ENCODE measurements at regions not wholly inside any gene's neighbourhood (a gene's known extent, or its start where the extent isn't known, plus 50 kb on each side); places are given as distances from the start of the nearest gene placed in this dataset.
"Not testable (repeated sequence)": the region's sequence is repeated elsewhere in the genome, so short reads cannot be mapped to it uniquely, and the experiment has no call there.

DNA sequence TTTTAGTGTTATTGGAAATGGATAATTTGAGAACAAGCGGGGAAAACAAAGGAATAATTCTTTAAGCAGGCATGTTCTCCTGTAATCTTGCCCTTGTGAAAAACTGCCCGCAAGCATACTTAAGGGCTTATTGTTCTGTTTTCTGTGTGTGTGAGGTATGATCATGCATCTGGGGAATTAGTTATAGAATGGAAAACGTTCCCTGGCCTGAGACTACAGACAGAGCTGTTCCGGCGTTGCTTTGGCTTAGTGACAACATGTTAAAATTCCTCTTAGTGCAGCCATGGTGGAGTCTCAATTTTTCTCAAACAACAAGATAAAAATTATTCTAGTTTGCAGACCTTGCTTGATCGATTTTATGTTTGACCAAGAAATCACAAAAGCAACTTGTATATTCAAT is 560.2 kb upstream of the SPRY2 start:
- no peaks in the 10 kb centered on the region for H3K9me3 ChIP-seq
- H3K4me3 ChIP-seq (replicated peaks in 1 of 3) = no peak overlapping the region
- 51 to 60% methylated on average over 6 of the region's 6 CpGs for WGBS, 2 donors
- DNase-seq = no peak
- no peaks in the 10 kb centered on the region for H3K4me1 ChIP-seq
- intact Hi-C loops (cut with DNase I) = no loop called here
- TF ChIP-seq, protein P1, sequence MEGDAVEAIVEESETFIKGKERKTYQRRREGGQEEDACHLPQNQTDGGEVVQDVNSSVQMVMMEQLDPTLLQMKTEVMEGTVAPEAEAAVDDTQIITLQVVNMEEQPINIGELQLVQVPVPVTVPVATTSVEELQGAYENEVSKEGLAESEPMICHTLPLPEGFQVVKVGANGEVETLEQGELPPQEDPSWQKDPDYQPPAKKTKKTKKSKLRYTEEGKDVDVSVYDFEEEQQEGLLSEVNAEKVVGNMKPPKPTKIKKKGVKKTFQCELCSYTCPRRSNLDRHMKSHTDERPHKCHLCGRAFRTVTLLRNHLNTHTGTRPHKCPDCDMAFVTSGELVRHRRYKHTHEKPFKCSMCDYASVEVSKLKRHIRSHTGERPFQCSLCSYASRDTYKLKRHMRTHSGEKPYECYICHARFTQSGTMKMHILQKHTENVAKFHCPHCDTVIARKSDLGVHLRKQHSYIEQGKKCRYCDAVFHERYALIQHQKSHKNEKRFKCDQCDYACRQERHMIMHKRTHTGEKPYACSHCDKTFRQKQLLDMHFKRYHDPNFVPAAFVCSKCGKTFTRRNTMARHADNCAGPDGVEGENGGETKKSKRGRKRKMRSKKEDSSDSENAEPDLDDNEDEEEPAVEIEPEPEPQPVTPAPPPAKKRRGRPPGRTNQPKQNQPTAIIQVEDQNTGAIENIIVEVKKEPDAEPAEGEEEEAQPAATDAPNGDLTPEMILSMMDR (IDR thresholded peaks at IDR 0.05) = no peak
- TF ChIP-seq POLR2A (IDR thresholded peaks at IDR 0.05) = no peak
- no peaks in the 10 kb centered on the region for H3K27me3 ChIP-seq
- no peak overlapping the region for H3K27ac ChIP-seq
- H3K36me3 ChIP-seq = no peaks in the 10 kb centered on the region

DNA sequence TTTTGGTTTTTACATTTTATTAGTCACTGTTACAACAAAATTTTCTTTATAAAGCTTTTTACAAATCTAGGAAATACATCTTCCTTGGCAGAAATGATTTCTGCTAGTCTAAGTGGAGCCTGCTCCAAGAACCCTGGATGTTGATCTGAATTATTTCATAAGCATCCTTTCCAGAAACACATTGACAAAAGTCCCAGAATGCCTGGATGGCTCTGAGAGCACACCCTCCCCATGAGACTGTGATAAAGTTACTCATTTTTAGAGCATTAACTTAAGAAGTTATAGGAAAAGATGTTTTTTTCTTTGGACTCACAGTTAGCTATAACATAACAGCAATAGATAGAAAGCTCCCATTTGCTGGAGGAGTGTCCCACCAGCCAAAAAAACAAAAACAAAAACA is 559.6 kb upstream of the SPRY2 start:
- no peak overlapping the region for H3K27ac ChIP-seq
- no peaks in the 10 kb centered on the region for H3K36me3 ChIP-seq
- no peak for DNase-seq
- H3K9me3 ChIP-seq = no peaks in the 10 kb centered on the region
- intact Hi-C loops (cut with DNase I) = no loop called here
- no peak overlapping the region for H3K4me3 ChIP-seq (replicated peaks in 1 of 3)
- no peak for TF ChIP-seq POLR2A (IDR thresholded peaks at IDR 0.05)
- TF ChIP-seq, protein P1 (IDR thresholded peaks at IDR 0.05) = no peak
- H3K4me1 ChIP-seq = no peaks in the 10 kb centered on the region
- H3K27me3 ChIP-seq = no peaks in the 10 kb centered on the region

DNA sequence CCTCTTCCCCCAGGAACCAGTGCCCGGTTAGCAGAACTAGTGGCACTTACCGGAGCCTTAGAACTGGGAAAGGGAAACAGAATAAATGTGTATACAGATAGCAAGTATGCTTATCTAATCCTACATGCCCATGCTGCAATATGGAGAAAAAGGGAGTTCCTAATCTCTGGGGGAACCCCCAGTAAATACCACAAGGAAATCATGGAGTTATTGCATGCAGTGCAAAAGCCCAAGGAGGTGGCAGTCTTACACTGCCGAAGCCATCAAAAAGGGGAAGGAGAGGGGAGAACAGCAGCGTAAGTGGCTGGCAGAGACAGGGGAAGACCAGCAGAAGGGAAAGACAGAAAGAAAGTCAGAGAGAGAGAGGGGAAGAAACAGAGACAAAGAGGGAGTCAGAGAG is 556.7 kb upstream of the SPRY2 start:
- WGBS, 2 donors = 83 to 88% methylated on average over 4 of the region's 4 CpGs
- intact Hi-C loops (cut with DNase I); H3K27ac ChIP-seq; H3K9me3 ChIP-seq; H3K4me1 ChIP-seq; H3K4me3 ChIP-seq (replicated peaks in 1 of 3); H3K36me3 ChIP-seq; DNase-seq; H3K27me3 ChIP-seq: not testable (repeated sequence)

DNA sequence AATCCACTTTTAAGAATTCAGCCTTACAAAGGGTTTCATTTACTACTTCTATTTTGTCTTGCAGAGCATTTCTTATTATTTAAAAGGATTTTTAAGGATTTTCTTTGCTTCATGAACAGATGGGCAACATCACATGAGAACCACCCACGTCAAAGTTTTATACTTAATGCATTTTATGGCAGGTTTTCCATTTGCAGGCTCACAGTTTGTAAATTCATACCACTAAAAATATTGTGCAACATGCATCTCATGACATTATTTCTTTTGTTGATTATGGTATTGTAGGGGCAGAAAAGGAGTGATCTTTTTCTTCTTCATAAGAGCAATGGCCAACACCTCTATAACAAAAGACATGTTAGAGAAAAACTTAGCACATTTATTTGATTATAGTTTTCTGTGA is 554.0 kb upstream of the SPRY2 start:
- TF ChIP-seq, protein P1 (IDR thresholded peaks at IDR 0.05) = no peak
- TF ChIP-seq POLR2A (IDR thresholded peaks at IDR 0.05) = no peak
- WGBS, 2 donors = 84 to 87% methylated on average over 1 of the region's 1 CpG
- DNase-seq = no peak
- Histone ChIP-seq H3K27me3 (no peaks in the 10 kb centered on the region), H3K4me1 (no peaks in the 10 kb centered on the region), H3K4me3 (replicated peaks in 1 of 3) (no peak overlapping the region), H3K27ac (no peak overlapping the region), H3K36me3 (no peaks in the 10 kb centered on the region), H3K9me3 (no peaks in the 10 kb centered on the region)
- intact Hi-C loops (cut with DNase I) = no loop called here

DNA sequence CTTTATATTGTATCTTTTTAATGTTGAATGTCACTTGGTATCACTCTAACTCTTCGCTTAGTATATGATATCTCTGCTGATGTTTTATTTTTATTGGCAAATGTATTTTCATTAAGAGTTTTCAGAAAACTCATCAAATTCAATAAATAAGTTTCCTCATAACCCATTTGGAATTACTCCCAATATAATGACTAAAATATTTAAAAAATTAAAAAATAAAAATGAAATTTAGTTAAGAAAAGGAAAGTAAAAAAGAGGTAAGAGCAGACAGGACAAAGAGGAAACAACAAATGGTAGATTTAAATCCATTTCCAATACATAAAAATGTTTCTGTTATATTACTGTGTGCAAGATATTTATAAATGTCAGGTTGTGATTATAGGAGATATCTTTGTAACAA is 548.9 kb upstream of the SPRY2 start:
- Histone ChIP-seq H3K9me3 (no peaks in the 10 kb centered on the region), H3K4me3 (replicated peaks in 1 of 3) (no peak overlapping the region), H3K36me3 (no peaks in the 10 kb centered on the region), H3K27me3 (no peaks in the 10 kb centered on the region), H3K4me1 (no peaks in the 10 kb centered on the region), H3K27ac (no peak overlapping the region)
- TF ChIP-seq, protein P1 (IDR thresholded peaks at IDR 0.05) = no peak
- no peak for TF ChIP-seq POLR2A (IDR thresholded peaks at IDR 0.05)
- intact Hi-C loops (cut with DNase I) = no loop called here
- DNase-seq = no peak
- WGBS, 2 donors = 88 to 93% methylated on average over 1 of the region's 1 CpG

DNA sequence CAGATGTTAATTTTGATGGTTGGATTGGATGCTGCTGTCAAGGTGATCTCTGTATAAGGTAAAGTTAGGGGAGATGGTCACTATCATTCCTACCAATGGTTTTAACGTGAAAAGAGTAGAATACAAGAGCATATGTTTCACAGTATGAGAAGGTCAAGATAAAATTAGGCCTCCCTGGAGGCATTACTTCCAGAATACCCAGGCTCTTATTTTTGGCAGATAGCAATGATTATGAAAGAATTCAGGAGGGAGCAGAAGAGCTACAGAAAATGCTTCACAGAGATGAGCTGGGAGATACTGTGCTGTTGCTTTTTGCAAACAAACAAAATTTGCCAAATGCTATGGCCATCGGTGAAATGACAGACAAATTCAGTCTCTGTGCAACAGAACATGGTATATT is 547.5 kb upstream of the SPRY2 start:
- no peaks in the 10 kb centered on the region for H3K36me3 ChIP-seq
- no peak overlapping the region for H3K4me3 ChIP-seq (replicated peaks in 1 of 3)
- no peak overlapping the region for H3K27ac ChIP-seq
- WGBS, 2 donors = 79 to 87% methylated on average over 2 of the region's 2 CpGs
- DNase-seq = no peak
- TF ChIP-seq POLR2A (IDR thresholded peaks at IDR 0.05) = no peak
- TF ChIP-seq, protein P1 (IDR thresholded peaks at IDR 0.05) = no peak
- no peaks in the 10 kb centered on the region for H3K4me1 ChIP-seq
- H3K27me3 ChIP-seq = no peaks in the 10 kb centered on the region
- H3K9me3 ChIP-seq = no peaks in the 10 kb centered on the region
- intact Hi-C loops (cut with DNase I) = no loop called here
